SK-N-MC (cell line): ENCODE measurements at regions not wholly inside any gene's neighbourhood (a gene's known extent, or its start where the extent isn't known, plus 50 kb on each side); places are given as distances from the start of the nearest gene placed in this dataset.

Experiments used
- DNase-seq: peaks from one replicate; pipeline ENCODE4 v3.0.0-alpha.2; 2011; ENCODE audit warnings: low read depth, low spot score
- H3K27ac ChIP-seq: fragments of 200-600 bp; sonication (generic); 2 replicates; pipeline ENCODE4 v1.5.1; 2016; ENCODE audit warnings: mixed run types
- H3K36me3 ChIP-seq: fragments of 200-600 bp; sonication (generic); 2 replicates; pipeline ENCODE4 v1.6.1; 2017; ENCODE audit warnings: antibody characterized with exemption, low read length, mixed read lengths; ENCODE audit not compliant: insufficient read depth
- H3K4me3 ChIP-seq: fragments of 200-600 bp; sonication (generic); 2 replicates; pipeline ENCODE4 v1.5.1; 2016
- H3K9ac ChIP-seq: fragments of 200-600 bp; sonication (generic); 2 replicates; pipeline ENCODE4 v1.8.0; 2017; ENCODE audit warnings: mixed run types, mixed read lengths; ENCODE audit not compliant: insufficient read length
- H3K9me3 ChIP-seq: fragments of 200-600 bp; sonication (generic); 2 replicates; pipeline ENCODE4 v1.6.1; 2017; ENCODE audit warnings: low read depth, mild to moderate bottlenecking, antibody characterized with exemption, low read length, moderate library complexity, mixed read lengths
- EZH2 ChIP-seq: fragments of 200-600 bp; sonication (generic); IDR thresholded peaks from one replicate; pipeline ENCODE4 v1.6.1; 2017; ENCODE audit warnings: antibody characterized with exemption
- FOXP2 ChIP-seq: optimal IDR thresholded peaks from 2 replicates; pipeline ENCODE3; 2011; ENCODE audit warnings: mild to moderate bottlenecking, moderate library complexity; ENCODE audit not compliant: insufficient read depth; ENCODE audit errors: extremely low read length, control extremely low read depth
- POLR2AphosphoS5 ChIP-seq: IDR thresholded peaks from 2 replicates; pipeline ENCODE4 v1.6.1; 2012; ENCODE audit warnings: mild to moderate bottlenecking, low read depth, low read length, borderline replicate concordance

DNA sequence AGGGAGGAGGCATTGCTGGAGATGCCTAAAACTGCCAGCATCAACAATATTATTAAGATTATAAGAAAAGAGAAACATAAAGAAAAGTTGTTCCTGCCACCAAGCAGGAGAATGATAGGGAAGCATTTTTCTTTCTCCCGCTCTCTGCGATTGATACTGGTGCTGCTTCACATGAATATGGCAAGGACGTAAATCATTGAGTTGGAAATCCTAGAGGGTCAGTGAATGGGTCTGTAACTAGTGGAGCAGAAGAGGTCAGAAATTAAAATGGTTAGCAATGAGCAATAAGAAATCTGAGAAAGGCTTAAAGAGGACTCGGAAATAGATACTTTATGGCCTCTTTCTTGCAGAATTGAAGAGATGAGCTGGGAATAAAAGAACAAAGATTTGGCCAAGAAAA, 631.7 kb downstream of the BCL11A start:
- DNase-seq, result no peak
- Histone ChIP-seq H3K36me3 (no peaks in the 10 kb centered on the region), H3K9ac (no peak overlapping the region), H3K27ac (no peak overlapping the region), H3K4me3 (no peak overlapping the region), H3K9me3 (no peaks in the 10 kb centered on the region)
- TF ChIP-seq POLR2AphosphoS5 (no peak), FOXP2 (no peak), EZH2 (no peak)

GRCh38 chr2:59920961-59921360, 632.5 kb downstream of the BCL11A start:
- no peak for TF ChIP-seq EZH2
- no peak for TF ChIP-seq FOXP2
- no peak for TF ChIP-seq POLR2AphosphoS5
- Histone ChIP-seq H3K36me3 (no peaks in the 10 kb centered on the region), H3K4me3 (no peak overlapping the region), H3K27ac (no peak overlapping the region), H3K9me3 (no peaks in the 10 kb centered on the region), H3K9ac (no peak overlapping the region)
- DNase-seq, result no peak

DNA sequence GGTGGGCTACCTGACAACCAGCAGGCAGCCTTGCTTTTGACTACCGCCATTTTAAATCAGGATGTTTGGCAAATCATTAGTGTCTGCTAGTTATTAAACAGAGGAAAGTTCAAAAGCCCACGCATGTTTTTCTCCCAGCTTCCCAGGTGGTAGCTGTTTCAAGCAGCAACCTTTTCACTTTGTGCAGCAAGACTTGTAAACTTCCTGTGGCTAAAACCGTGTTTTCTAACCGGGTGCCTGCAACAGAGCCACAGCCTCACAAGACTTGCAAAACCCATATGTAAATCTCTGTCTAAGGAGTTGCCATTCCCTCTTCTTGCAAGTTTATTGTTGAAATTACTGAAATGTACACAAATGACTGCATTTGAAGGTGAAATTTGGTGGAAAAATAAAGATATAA, 633.1 kb downstream of the BCL11A start:
- H3K9ac ChIP-seq, result no peak overlapping the region
- TF ChIP-seq FOXP2 (no peak), EZH2 (no peak), POLR2AphosphoS5 (no peak)
- H3K27ac ChIP-seq, result no peak overlapping the region
- no peak overlapping the region for H3K4me3 ChIP-seq
- no peaks in the 10 kb centered on the region for H3K9me3 ChIP-seq
- no peaks in the 10 kb centered on the region for H3K36me3 ChIP-seq
- no peak for DNase-seq

DNA sequence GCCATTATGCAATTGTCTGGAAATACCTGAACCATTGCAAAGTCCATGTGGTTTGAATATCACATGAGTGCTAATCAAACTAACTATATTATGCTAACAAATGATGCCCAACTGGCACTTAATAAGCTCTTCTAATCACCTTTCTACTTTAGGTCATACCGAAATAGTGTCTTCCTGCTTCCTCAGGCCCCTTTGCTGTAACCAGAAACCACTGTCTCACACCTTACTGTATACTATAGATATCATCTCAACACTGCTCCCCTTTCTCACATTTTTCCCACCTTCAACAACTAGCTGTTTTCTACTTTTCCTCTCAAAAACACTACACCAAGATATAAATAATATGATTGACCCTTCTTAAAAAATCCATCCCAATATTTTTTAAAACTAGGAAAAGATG, 633.9 kb downstream of the BCL11A start:
- Histone ChIP-seq H3K9ac (no peak overlapping the region), H3K4me3 (no peak overlapping the region), H3K9me3 (no peaks in the 10 kb centered on the region), H3K36me3 (no peaks in the 10 kb centered on the region), H3K27ac (no peak overlapping the region)
- DNase-seq, result no peak
- TF ChIP-seq POLR2AphosphoS5, result no peak
- no peak for TF ChIP-seq EZH2
- TF ChIP-seq FOXP2, result no peak

GRCh38 chr2:59912042-59912441, 641.4 kb downstream of the BCL11A start:
- H3K9ac ChIP-seq, result no peak overlapping the region
- TF ChIP-seq POLR2AphosphoS5 (no peak), EZH2 (no peak), FOXP2 (no peak)
- DNase-seq, result no peak
- H3K27ac ChIP-seq, result no peak overlapping the region
- H3K9me3 ChIP-seq, result no peaks in the 10 kb centered on the region
- no peaks in the 10 kb centered on the region for H3K36me3 ChIP-seq
- H3K4me3 ChIP-seq, result no peak overlapping the region

- H3K9ac ChIP-seq, result no peak overlapping the region
- DNase-seq, result no peak
- no peaks in the 10 kb centered on the region for H3K9me3 ChIP-seq
- H3K27ac ChIP-seq, result no peak overlapping the region
- TF ChIP-seq EZH2 (no peak), FOXP2 (no peak), POLR2AphosphoS5 (no peak)
- no peaks in the 10 kb centered on the region for H3K36me3 ChIP-seq
- no peak overlapping the region for H3K4me3 ChIP-seq
These were observed 643.3 kb downstream of the BCL11A start for GRCh38 chr2:59910166-59910565.

GRCh38 chr2:59909147-59909546, 644.3 kb downstream of the BCL11A start:
- Histone ChIP-seq H3K27ac (no peak overlapping the region), H3K9me3 (no peaks in the 10 kb centered on the region), H3K36me3 (no peaks in the 10 kb centered on the region), H3K4me3 (no peak overlapping the region), H3K9ac (no peak overlapping the region)
- TF ChIP-seq POLR2AphosphoS5 (no peak), FOXP2 (no peak), EZH2 (no peak)
- DNase-seq, result no peak

DNA sequence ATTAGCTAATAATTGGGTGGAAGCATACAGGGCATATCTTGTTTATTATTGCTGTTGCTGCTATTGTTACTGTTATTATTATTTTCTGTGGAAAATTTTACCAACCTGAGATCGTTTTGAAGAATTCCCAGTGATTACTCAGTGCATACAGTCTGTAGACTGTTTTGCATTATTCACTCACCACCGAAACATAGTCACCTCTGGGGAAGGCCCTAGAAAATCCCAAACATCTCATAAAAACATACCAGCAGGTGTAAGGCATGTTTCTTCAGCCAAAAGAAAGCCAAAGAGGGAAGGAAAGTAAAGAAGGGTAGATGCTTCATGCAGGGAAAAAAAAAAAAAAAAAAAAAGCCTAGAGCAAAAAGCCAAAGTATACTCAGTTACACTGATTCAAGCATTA, 647.7 kb downstream of the BCL11A start:
- no peaks in the 10 kb centered on the region for H3K36me3 ChIP-seq
- no peak overlapping the region for H3K27ac ChIP-seq
- no peak overlapping the region for H3K4me3 ChIP-seq
- H3K9me3 ChIP-seq, result no peaks in the 10 kb centered on the region
- H3K9ac ChIP-seq, result no peak overlapping the region
- no peak for DNase-seq
- TF ChIP-seq POLR2AphosphoS5, result no peak
- TF ChIP-seq FOXP2, result no peak
- TF ChIP-seq EZH2, result no peak

GRCh38 chr2:59903994-59904544, 649.4 kb downstream of the BCL11A start:
- DNase-seq, result no peak
- H3K36me3 ChIP-seq, result no peaks in the 10 kb centered on the region
- no peak overlapping the region for H3K9ac ChIP-seq
- H3K4me3 ChIP-seq, result no peak overlapping the region
- no peaks in the 10 kb centered on the region for H3K9me3 ChIP-seq
- H3K27ac ChIP-seq, result no peak overlapping the region
- TF ChIP-seq POLR2AphosphoS5, result no peak
